ENCODE measurements at regions not wholly inside any gene's neighbourhood (a gene's known extent, or its start where the extent isn't known, plus 50 kb on each side); places are given as distances from the start of the nearest gene placed in this dataset.

- no peak for DNase-seq
- ATAC-seq, result no peak
- Histone ChIP-seq H3K27me3 (ENCODE audit: control insufficient read depth, insufficient read depth) (no peaks in the 10 kb centered on the region), H3K4me1 (ENCODE audit: control insufficient read depth, insufficient read depth, low read length) (peaks cover 4% of the 10 kb centered on the region), H3K4me3 (ENCODE audit: low read length) (no peak overlapping the region), H3K9me3 (ENCODE audit: control insufficient read depth, low read length) (no peaks in the 10 kb centered on the region), H3K27ac (ENCODE audit: low read length) (no peak overlapping the region)
- 76% methylated on average over 5 of the region's 5 CpGs for WGBS
- intact Hi-C loops (cut with DNase I), result no loop called here
Measured at GRCh38 chr1:37107153-37107907, 73.0 kb upstream of the GRIK3 start.

GRCh38 chr1:37108596-37109188 is 74.4 kb upstream of the GRIK3 start:
- Histone ChIP-seq H3K27me3 (ENCODE audit: control insufficient read depth, insufficient read depth) (no peaks in the 10 kb centered on the region), H3K27ac (ENCODE audit: low read length) (peak overlapping the region; percentile 75), H3K4me3 (ENCODE audit: low read length) (no peak overlapping the region), H3K4me1 (ENCODE audit: control insufficient read depth, insufficient read depth, low read length) (peaks cover 4% of the 10 kb centered on the region), H3K9me3 (ENCODE audit: control insufficient read depth, low read length) (no peaks in the 10 kb centered on the region)
- WGBS, result 41% methylated on average over 9 of the region's 9 CpGs
- intact Hi-C loops (cut with DNase I), result no loop called here
- peak in 2 of 3 donors; percentile 27 to 58 for DNase-seq
- peak; percentile 55 to 69 for ATAC-seq

GRCh38 chr1:37112430-37112829 is 78.1 kb upstream of the GRIK3 start:
- ATAC-seq, result no peak
- 17% methylated on average over 1 of the region's 1 CpG for WGBS
- H3K4me1 ChIP-seq (ENCODE audit: control insufficient read depth, insufficient read depth, low read length), result peaks cover 4% of the 10 kb centered on the region

GRCh38 chr1:37113285-37113997 is 79.1 kb upstream of the GRIK3 start:
- DNase-seq (no peak), ATAC-seq (no peak)
- H3K4me1 ChIP-seq (ENCODE audit: control insufficient read depth, insufficient read depth, low read length), result peaks cover 4% of the 10 kb centered on the region
- no peak overlapping the region for H3K27ac ChIP-seq (ENCODE audit: low read length)
- no peaks in the 10 kb centered on the region for H3K27me3 ChIP-seq (ENCODE audit: control insufficient read depth, insufficient read depth)
- H3K9me3 ChIP-seq (ENCODE audit: control insufficient read depth, low read length), result no peaks in the 10 kb centered on the region
- 84% methylated on average over 6 of the region's 6 CpGs for WGBS
- no peak overlapping the region for H3K4me3 ChIP-seq (ENCODE audit: low read length)
- intact Hi-C loops (cut with DNase I), result no loop called here

More at GRCh38 chr1:37112430-37112829, 78.1 kb upstream of the GRIK3 start:
- no peak for DNase-seq
- intact Hi-C loops (cut with DNase I), result no loop called here
- Histone ChIP-seq H3K4me3 (ENCODE audit: low read length) (no peak overlapping the region), H3K27ac (ENCODE audit: low read length) (no peak overlapping the region), H3K27me3 (ENCODE audit: control insufficient read depth, insufficient read depth) (no peaks in the 10 kb centered on the region), H3K9me3 (ENCODE audit: control insufficient read depth, low read length) (no peaks in the 10 kb centered on the region)

- no peak overlapping the region for H3K27ac ChIP-seq (ENCODE audit: low read length)
- H3K9me3 ChIP-seq (ENCODE audit: control insufficient read depth, low read length), result no peaks in the 10 kb centered on the region
- WGBS, result 38% methylated on average over 1 of the region's 1 CpG
- no peak overlapping the region for H3K4me3 ChIP-seq (ENCODE audit: low read length)
- no peak for DNase-seq
- H3K4me1 ChIP-seq (ENCODE audit: control insufficient read depth, insufficient read depth, low read length), result no peaks in the 10 kb centered on the region
- intact Hi-C loops (cut with DNase I), result no loop called here
- no peaks in the 10 kb centered on the region for H3K27me3 ChIP-seq (ENCODE audit: control insufficient read depth, insufficient read depth)
- no peak for ATAC-seq
Measured at GRCh38 chr1:37118790-37119189, 84.5 kb upstream of the GRIK3 start.

- ATAC-seq, result no peak
- intact Hi-C loops (cut with DNase I), result no loop called here
- no peak for DNase-seq
- no peaks in the 10 kb centered on the region for H3K9me3 ChIP-seq (ENCODE audit: control insufficient read depth, low read length)
- no peaks in the 10 kb centered on the region for H3K27me3 ChIP-seq (ENCODE audit: control insufficient read depth, insufficient read depth)
- H3K4me3 ChIP-seq (ENCODE audit: low read length), result no peak overlapping the region
- H3K4me1 ChIP-seq (ENCODE audit: control insufficient read depth, insufficient read depth, low read length), result peaks cover 5% of the 10 kb centered on the region
- H3K27ac ChIP-seq (ENCODE audit: low read length), result no peak overlapping the region
- WGBS, result 80% methylated on average over 6 of the region's 6 CpGs
Measured at GRCh38 chr1:37120279-37120678, 86.0 kb upstream of the GRIK3 start.

GRCh38 chr1:37123276-37124115 is 89.2 kb upstream of the GRIK3 start:
- 76% methylated on average over 9 of the region's 9 CpGs for WGBS
- H3K27ac ChIP-seq (ENCODE audit: low read length), result no peak overlapping the region
- DNase-seq (no peak), ATAC-seq (no peak)
- intact Hi-C loops (cut with DNase I), result no loop called here
- no peaks in the 10 kb centered on the region for H3K27me3 ChIP-seq (ENCODE audit: control insufficient read depth, insufficient read depth)
- H3K4me3 ChIP-seq (ENCODE audit: low read length), result no peak overlapping the region
- peaks cover 5% of the 10 kb centered on the region for H3K4me1 ChIP-seq (ENCODE audit: control insufficient read depth, insufficient read depth, low read length)
- H3K9me3 ChIP-seq (ENCODE audit: control insufficient read depth, low read length), result no peaks in the 10 kb centered on the region

- WGBS, result 34% methylated on average over 6 of the region's 6 CpGs
- Histone ChIP-seq H3K27me3 (ENCODE audit: control insufficient read depth, insufficient read depth) (no peaks in the 10 kb centered on the region), H3K9me3 (ENCODE audit: control insufficient read depth, low read length) (no peaks in the 10 kb centered on the region), H3K4me3 (ENCODE audit: low read length) (no peak overlapping the region), H3K27ac (ENCODE audit: low read length) (no peak overlapping the region), H3K4me1 (ENCODE audit: control insufficient read depth, insufficient read depth, low read length) (peaks cover 5% of the 10 kb centered on the region)
- intact Hi-C loops (cut with DNase I), result no loop called here
- no peak for ATAC-seq
- DNase-seq, result no peak
Measured at GRCh38 chr1:37124501-37124900, 90.2 kb upstream of the GRIK3 start.

GRCh38 chr1:37125295-37125694 is 91.0 kb upstream of the GRIK3 start:
- 69% methylated on average over 3 of the region's 3 CpGs for WGBS
- Histone ChIP-seq H3K4me3 (ENCODE audit: low read length) (no peak overlapping the region), H3K9me3 (ENCODE audit: control insufficient read depth, low read length) (no peaks in the 10 kb centered on the region), H3K4me1 (ENCODE audit: control insufficient read depth, insufficient read depth, low read length) (peaks cover 5% of the 10 kb centered on the region), H3K27me3 (ENCODE audit: control insufficient read depth, insufficient read depth) (no peaks in the 10 kb centered on the region), H3K27ac (ENCODE audit: low read length) (no peak overlapping the region)
- ATAC-seq (no peak), DNase-seq (no peak)
- intact Hi-C loops (cut with DNase I), result no loop called here

- H3K27ac ChIP-seq (ENCODE audit: low read length), result no peak overlapping the region
- H3K9me3 ChIP-seq (ENCODE audit: control insufficient read depth, low read length), result no peaks in the 10 kb centered on the region
- 71% methylated on average over 3 of the region's 3 CpGs for WGBS
- no peak overlapping the region for H3K4me3 ChIP-seq (ENCODE audit: low read length)
- DNase-seq, result no peak
- no peaks in the 10 kb centered on the region for H3K27me3 ChIP-seq (ENCODE audit: control insufficient read depth, insufficient read depth)
- peaks cover 5% of the 10 kb centered on the region for H3K4me1 ChIP-seq (ENCODE audit: control insufficient read depth, insufficient read depth, low read length)
- ATAC-seq, result no peak
- intact Hi-C loops (cut with DNase I), result no loop called here
Measured at GRCh38 chr1:37127254-37127748, 93.0 kb upstream of the GRIK3 start.

Measured in right cardiac atrium (tissue), 5 donors.